ENCODE measurements at regions not wholly inside any gene's neighbourhood (a gene's known extent, or its start where the extent isn't known, plus 50 kb on each side); places are given as distances from the start of the nearest gene placed in this dataset.
"Not testable (repeated sequence)": the region's sequence is repeated elsewhere in the genome, so short reads cannot be mapped to it uniquely, and the experiment has no call there.

DNA sequence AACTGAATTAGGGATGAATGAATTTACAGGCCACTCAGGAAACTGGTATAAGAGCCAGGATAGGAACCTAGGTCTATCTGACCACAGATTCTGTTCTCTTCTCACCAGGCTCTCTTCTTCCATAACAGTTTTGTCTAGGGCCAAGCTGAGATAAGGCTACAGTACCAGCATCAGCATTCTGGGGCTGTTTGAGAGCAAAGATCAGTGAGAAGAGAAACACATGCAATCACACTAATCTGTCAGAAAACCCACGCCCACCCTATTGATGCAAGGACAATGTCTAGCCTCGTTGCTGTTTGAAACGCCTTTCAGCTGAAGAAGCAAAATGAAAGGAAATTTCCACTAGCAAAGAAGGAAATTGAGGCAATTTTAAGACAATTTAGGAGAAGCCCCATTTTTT is 137.7 kb downstream of the LCA5 start:
- DNase-seq (ENCODE audit: low read depth): no peak
- H3K4me3 ChIP-seq (ENCODE audit: control insufficient read depth, low read depth, low read length): no peak overlapping the region
- TF ChIP-seq, protein P1, sequence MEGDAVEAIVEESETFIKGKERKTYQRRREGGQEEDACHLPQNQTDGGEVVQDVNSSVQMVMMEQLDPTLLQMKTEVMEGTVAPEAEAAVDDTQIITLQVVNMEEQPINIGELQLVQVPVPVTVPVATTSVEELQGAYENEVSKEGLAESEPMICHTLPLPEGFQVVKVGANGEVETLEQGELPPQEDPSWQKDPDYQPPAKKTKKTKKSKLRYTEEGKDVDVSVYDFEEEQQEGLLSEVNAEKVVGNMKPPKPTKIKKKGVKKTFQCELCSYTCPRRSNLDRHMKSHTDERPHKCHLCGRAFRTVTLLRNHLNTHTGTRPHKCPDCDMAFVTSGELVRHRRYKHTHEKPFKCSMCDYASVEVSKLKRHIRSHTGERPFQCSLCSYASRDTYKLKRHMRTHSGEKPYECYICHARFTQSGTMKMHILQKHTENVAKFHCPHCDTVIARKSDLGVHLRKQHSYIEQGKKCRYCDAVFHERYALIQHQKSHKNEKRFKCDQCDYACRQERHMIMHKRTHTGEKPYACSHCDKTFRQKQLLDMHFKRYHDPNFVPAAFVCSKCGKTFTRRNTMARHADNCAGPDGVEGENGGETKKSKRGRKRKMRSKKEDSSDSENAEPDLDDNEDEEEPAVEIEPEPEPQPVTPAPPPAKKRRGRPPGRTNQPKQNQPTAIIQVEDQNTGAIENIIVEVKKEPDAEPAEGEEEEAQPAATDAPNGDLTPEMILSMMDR (IDR thresholded peaks at IDR 0.05; ENCODE audit: control insufficient read depth, insufficient read depth, low read depth, low read length, missing control alignments): no peak

DNA sequence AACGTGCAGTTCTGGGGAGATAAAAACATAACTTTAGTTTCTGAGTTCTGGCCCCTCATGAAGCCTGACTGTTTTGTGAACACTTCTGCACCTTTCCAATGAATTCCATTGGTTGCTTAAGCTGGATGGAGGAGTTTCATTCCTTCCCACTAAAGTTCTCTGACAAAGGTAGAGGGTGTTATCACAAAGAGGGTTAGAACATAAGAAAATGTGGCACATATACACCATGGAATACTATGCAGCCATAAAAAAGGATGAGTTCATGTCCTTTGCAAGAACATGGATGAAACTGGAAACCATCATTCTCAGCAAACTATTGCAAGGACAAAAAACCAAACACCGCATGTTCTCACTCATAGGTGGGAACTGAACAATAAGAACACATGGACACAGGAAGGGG is 138.6 kb downstream of the LCA5 start:
- not testable (repeated sequence) for DNase-seq (ENCODE audit: low read depth)

DNA sequence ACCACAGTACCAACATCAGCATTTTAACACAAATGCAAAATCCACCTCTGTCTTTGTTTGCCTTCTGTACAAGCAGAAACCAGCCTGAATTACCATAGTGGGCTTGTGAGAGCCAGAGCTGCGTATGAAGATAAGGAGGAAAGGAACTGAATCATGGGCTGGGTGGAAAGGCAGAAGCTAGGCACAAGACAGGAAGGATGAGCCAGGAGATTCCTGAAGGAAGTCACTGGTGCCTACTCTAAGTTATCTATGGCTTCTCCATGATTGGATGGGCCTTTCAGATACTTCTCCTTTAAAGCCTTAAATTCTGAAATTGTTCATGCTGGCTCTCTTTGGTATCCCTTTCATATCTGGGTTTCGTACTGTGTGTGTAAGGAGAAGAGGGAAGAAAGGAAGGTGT is 140.6 kb downstream of the LCA5 start:
- no peak for DNase-seq (ENCODE audit: low read depth)
- TF ChIP-seq, protein P1 (IDR thresholded peaks at IDR 0.05; ENCODE audit: control insufficient read depth, insufficient read depth, low read depth, low read length, missing control alignments): no peak

More for the DNA sequence above, 138.6 kb downstream of the LCA5 start:
- H3K4me3 ChIP-seq (ENCODE audit: control insufficient read depth, low read depth, low read length): not testable (repeated sequence)

DNA sequence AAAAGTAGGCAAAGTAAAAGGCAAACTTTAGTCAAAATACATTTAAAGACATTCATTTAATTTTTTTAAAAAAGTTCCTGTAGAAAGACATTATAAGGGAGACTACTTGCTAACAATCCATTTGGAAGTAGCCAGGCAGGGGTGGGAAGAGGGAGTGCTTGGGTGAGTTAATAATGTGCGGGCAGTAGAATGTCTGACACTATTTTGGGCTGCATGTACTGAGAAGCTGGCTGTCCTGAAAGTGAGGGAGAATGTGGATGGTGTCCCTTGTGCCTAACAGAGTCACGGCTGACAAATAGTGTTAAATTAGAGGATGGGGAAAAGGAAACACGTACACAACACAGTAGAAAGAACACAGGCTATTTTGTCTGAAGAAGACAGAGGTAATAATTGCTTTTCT is 142.5 kb downstream of the LCA5 start:
- TF ChIP-seq, protein P1 (IDR thresholded peaks at IDR 0.05; ENCODE audit: control insufficient read depth, insufficient read depth, low read depth, low read length, missing control alignments): no peak
- no peak for DNase-seq (ENCODE audit: low read depth)
- H3K4me3 ChIP-seq (ENCODE audit: control insufficient read depth, low read depth, low read length): no peak overlapping the region

More for the DNA sequence above, 140.6 kb downstream of the LCA5 start:
- no peak overlapping the region for H3K4me3 ChIP-seq (ENCODE audit: control insufficient read depth, low read depth, low read length)

DNA sequence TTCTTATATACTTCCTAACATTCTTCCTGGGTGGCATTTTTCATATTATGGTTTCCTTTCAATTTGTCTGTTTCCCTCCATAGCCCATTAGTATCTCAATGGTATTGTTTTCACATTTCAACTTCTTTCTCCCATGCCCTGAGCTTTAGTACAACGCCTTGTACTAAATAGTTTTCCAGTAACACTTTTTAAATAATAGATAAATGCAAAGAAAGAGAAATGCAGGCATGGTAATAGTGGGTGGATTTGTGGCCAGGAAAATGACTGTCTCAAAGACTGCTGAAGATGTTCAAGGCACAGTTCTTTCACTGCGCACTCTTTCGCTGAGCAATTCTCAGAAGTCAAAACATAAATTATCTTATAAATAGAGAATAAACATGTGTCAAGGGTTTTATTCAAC is 145.1 kb downstream of the LCA5 start:
- DNase-seq (ENCODE audit: low read depth): no peak
- no peak overlapping the region for H3K4me3 ChIP-seq (ENCODE audit: control insufficient read depth, low read depth, low read length)
- TF ChIP-seq, protein P1 (IDR thresholded peaks at IDR 0.05; ENCODE audit: control insufficient read depth, insufficient read depth, low read depth, low read length, missing control alignments): no peak

DNA sequence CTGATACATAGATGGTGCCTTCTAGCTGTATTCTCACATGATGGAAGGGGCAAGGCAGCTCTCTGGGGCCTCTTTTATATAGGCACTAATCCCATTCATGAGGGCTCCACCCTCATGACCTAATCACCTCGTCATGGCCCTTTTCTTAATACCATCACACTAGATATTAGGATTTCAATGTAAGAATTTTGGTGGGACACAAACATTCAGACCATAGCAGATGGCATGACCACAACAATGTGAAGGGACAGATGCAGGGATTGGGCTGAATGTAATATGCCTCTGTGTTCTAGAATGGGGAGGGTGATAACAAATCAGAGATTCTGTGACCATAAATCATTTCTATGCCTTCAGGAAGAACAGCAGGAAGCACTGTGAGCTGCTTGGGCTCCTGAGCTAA is 145.8 kb downstream of the LCA5 start:
- DNase-seq (ENCODE audit: low read depth): no peak

DNA sequence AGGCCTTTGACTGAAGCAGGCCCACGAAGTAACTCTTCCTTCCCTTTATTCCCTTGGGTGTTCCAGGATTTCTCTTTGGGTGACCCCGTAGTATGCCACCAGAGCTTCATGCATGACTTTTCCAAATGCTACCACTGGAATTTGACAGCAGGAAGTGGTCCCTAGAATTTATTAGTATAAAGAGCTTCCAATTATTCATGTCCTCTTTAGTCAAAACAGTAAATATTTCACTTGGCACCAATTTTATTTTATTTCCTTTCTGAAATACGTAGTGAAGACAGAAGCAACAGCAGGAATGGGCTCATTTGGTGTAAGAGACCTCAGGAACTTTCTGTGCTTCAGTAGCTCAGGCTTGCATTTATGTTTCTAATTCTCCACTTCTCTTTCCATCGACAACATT is 151.3 kb downstream of the LCA5 start:
- no peak overlapping the region for H3K4me3 ChIP-seq (ENCODE audit: control insufficient read depth, low read depth, low read length)
- TF ChIP-seq, protein P1 (IDR thresholded peaks at IDR 0.05; ENCODE audit: control insufficient read depth, insufficient read depth, low read depth, low read length, missing control alignments): no peak
- no peak for DNase-seq (ENCODE audit: low read depth)

More for the DNA sequence above, 145.8 kb downstream of the LCA5 start:
- TF ChIP-seq, protein P1 (IDR thresholded peaks at IDR 0.05; ENCODE audit: control insufficient read depth, insufficient read depth, low read depth, low read length, missing control alignments): no peak
- no peak overlapping the region for H3K4me3 ChIP-seq (ENCODE audit: control insufficient read depth, low read depth, low read length)

All from AG09309 (cell line).